Neural progenitor cell (in vitro differentiated cells): ENCODE measurements at regions not wholly inside any gene's neighbourhood (a gene's known extent, or its start where the extent isn't known, plus 50 kb on each side); places are given as distances from the start of the nearest gene placed in this dataset.

Source experiments
- EZH2 ChIP-seq: fragments of 200-600 bp; sonication (generic); IDR thresholded peaks from 2 replicates; pipeline ENCODE4 v1.6.1; 2017; ENCODE audit warnings: antibody characterized with exemption, mild to moderate bottlenecking, moderate library complexity
- TF ChIP-seq, protein P1 (sequence below): fragments of 200-600 bp; sonication (generic); IDR thresholded peaks from 2 replicates; pipeline ENCODE4 v1.5.1; 2017; ENCODE audit warnings: antibody characterized with exemption, mild to moderate bottlenecking

DNA sequence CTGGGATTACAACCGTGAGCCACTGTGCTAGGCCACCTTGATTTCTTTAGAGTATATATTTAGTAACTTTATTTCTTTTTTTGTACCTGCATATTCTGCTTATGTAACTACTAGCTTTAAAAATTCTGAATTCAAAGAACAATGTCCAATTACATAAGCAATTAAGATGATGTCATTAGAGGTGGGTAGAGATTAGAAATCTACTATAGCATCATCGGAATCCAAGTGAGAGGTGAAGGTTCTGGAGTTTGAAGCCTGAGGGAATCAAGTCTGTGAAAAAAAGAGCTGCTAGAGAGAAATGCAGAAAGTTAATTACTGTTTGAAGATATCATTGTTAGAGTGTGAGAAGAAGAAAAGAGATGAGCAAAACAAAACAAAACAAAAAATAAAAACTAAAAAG is 79.0 kb upstream of the ENPEP start:
- TF ChIP-seq, protein P1, sequence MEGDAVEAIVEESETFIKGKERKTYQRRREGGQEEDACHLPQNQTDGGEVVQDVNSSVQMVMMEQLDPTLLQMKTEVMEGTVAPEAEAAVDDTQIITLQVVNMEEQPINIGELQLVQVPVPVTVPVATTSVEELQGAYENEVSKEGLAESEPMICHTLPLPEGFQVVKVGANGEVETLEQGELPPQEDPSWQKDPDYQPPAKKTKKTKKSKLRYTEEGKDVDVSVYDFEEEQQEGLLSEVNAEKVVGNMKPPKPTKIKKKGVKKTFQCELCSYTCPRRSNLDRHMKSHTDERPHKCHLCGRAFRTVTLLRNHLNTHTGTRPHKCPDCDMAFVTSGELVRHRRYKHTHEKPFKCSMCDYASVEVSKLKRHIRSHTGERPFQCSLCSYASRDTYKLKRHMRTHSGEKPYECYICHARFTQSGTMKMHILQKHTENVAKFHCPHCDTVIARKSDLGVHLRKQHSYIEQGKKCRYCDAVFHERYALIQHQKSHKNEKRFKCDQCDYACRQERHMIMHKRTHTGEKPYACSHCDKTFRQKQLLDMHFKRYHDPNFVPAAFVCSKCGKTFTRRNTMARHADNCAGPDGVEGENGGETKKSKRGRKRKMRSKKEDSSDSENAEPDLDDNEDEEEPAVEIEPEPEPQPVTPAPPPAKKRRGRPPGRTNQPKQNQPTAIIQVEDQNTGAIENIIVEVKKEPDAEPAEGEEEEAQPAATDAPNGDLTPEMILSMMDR = no peak
- no peak for TF ChIP-seq EZH2
